Right atrium auricular region (tissue), 2 donors: ENCODE measurements at regions not wholly inside any gene's neighbourhood (a gene's known extent, or its start where the extent isn't known, plus 50 kb on each side); places are given as distances from the start of the nearest gene placed in this dataset.

ENCODE experiments used
- DNase-seq: peaks from one replicate; pipeline ENCODE4 v3.0.0-alpha.2; 2019; ENCODE audit warnings: low spot score
- H3K27ac ChIP-seq, 2 donors: fragments of 200-600 bp; sonication (generic); 1 replicate in 1 of 2; 2 replicates in 1 of 2; pipeline ENCODE4 v1.5.1; 2016 to 2019
- H3K27me3 ChIP-seq, 2 donors: fragments of 200-600 bp; sonication (generic); one replicate each; pipeline versions ENCODE4 v1.5.1 to v1.6.0; 2017 to 2019
- H3K36me3 ChIP-seq: fragments of 200-600 bp; sonication (generic); one replicate; pipeline ENCODE4 v1.5.1; 2016
- H3K4me1 ChIP-seq, 2 donors: fragments of 200-600 bp; sonication (generic); one replicate each; pipeline versions ENCODE4 v1.5.1 to v1.6.0; 2017 to 2019
- H3K4me3 ChIP-seq, 2 donors: fragments of 200-600 bp; sonication (generic); 1 replicate in 1 of 2; 2 replicates in 1 of 2; pipeline ENCODE4 v1.5.1; 2017 to 2019; ENCODE audit warnings: mild to moderate bottlenecking in 1 of 2, moderate library complexity in 1 of 2
- H3K9me3 ChIP-seq, 2 donors: fragments of 200-600 bp; sonication (generic); one replicate each; pipeline ENCODE4 v1.5.1; 2019
- TF ChIP-seq, protein P1 (sequence below), 2 donors: fragments of 200-600 bp; sonication (generic); IDR thresholded peaks; one replicate each; pipeline ENCODE4 v1.5.1; 2019; ENCODE audit warnings: antibody characterized with exemption in 2 of 2

DNA sequence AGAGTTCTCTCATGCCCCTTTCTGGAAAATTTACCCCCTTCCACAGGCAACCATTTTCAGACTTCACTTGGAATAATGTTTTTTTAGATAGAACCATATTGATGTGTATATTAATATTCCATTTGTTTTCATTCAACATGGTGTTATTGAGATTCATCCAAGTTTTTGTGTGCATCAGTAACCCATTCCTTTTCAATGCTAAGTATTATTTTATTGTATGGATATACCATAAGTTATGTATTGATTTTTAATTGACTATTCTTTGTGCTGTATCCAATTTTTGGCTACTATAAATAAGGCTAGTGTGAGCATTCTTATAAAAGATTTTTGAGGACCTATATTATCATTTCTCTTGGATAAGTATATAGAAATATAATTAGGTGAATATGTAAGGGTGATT lies 1025.7 kb downstream of the GRM8 start:
- no peak for DNase-seq
- no peak overlapping the region for H3K27ac ChIP-seq
- H3K9me3 ChIP-seq, result no peaks in the 10 kb centered on the region
- H3K27me3 ChIP-seq, result no peaks in the 10 kb centered on the region
- TF ChIP-seq, protein P1, sequence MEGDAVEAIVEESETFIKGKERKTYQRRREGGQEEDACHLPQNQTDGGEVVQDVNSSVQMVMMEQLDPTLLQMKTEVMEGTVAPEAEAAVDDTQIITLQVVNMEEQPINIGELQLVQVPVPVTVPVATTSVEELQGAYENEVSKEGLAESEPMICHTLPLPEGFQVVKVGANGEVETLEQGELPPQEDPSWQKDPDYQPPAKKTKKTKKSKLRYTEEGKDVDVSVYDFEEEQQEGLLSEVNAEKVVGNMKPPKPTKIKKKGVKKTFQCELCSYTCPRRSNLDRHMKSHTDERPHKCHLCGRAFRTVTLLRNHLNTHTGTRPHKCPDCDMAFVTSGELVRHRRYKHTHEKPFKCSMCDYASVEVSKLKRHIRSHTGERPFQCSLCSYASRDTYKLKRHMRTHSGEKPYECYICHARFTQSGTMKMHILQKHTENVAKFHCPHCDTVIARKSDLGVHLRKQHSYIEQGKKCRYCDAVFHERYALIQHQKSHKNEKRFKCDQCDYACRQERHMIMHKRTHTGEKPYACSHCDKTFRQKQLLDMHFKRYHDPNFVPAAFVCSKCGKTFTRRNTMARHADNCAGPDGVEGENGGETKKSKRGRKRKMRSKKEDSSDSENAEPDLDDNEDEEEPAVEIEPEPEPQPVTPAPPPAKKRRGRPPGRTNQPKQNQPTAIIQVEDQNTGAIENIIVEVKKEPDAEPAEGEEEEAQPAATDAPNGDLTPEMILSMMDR (IDR thresholded peaks at IDR 0.05), result no peak
- H3K4me3 ChIP-seq, result no peak overlapping the region
- H3K4me1 ChIP-seq, result no peaks in the 10 kb centered on the region
- no peaks in the 10 kb centered on the region for H3K36me3 ChIP-seq

DNA sequence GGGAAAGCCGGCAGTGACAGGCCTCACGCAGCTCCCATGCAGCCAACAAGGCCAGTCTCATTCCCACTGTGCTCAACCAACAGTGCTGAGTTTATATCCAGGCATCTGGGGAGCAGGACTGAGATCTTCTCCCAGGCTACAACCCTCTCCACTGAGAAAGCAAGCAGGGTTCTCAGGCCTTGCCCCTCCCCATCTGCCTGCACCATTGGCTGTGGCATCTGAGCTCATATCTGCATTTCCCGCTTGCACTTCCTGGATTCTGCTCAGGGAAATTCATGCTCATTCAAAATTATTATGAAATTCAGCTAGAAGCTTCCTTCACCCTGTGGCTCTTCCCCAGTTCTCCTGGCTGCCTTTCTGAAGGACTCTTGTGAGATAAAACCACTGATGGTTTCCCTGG lies 1029.0 kb downstream of the GRM8 start:
- H3K27me3 ChIP-seq, result no peaks in the 10 kb centered on the region
- TF ChIP-seq, protein P1 (IDR thresholded peaks at IDR 0.05), result no peak
- H3K9me3 ChIP-seq, result peaks cover 0 to 6% of the 10 kb centered on the region in 2 donors
- no peak overlapping the region for H3K4me3 ChIP-seq
- no peaks in the 10 kb centered on the region for H3K4me1 ChIP-seq
- no peaks in the 10 kb centered on the region for H3K36me3 ChIP-seq
- DNase-seq, result no peak
- no peak overlapping the region for H3K27ac ChIP-seq

DNA sequence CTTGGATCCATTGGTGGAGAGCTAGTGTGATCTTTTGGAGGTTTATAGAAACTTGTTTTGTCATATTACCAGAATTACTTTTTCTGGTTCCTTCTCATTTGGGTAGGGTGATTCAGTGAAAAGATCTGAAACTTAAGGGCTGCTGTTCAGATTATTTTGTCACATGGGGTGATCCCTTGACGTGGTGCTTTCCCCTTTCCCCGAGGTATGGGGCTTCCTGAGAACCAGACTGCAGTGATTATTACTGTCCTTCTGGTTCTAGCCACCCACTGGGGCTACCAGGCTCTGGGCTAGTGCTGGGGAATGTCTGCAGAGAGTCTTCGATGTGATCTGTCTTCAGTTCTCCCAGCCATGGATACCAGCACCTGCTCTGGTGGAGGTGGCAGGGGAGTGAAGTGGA lies 1030.0 kb downstream of the GRM8 start:
- H3K9me3 ChIP-seq, result peaks cover 0 to 6% of the 10 kb centered on the region in 2 donors
- H3K4me3 ChIP-seq, result no peak overlapping the region
- no peak for DNase-seq
- H3K27me3 ChIP-seq, result no peaks in the 10 kb centered on the region
- H3K4me1 ChIP-seq, result no peaks in the 10 kb centered on the region
- no peaks in the 10 kb centered on the region for H3K36me3 ChIP-seq
- TF ChIP-seq, protein P1 (IDR thresholded peaks at IDR 0.05), result no peak
- no peak overlapping the region for H3K27ac ChIP-seq

DNA sequence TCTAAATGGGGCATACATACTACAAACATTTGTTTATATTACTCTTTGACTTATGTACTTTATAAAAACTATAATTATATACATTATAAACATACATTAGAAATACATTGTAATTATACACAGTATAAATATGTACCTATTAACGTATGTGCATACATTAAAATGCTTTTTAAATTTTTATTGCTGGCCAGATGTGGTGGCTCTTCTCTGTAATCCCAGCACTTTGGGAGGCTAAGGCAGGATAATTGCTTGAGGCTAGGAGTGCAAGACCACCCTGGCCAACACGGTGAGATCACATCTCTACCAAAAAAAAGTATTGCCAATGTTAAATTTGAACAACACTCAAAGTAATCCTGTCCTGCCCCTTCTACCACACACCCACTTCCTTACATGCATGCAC lies 1037.0 kb downstream of the GRM8 start:
- Histone ChIP-seq H3K4me1 (no peaks in the 10 kb centered on the region), H3K4me3 (no peak overlapping the region), H3K27ac (no peak overlapping the region), H3K9me3 (no peaks in the 10 kb centered on the region), H3K27me3 (no peaks in the 10 kb centered on the region), H3K36me3 (no peaks in the 10 kb centered on the region)
- TF ChIP-seq, protein P1 (IDR thresholded peaks at IDR 0.05), result no peak
- DNase-seq, result no peak

DNA sequence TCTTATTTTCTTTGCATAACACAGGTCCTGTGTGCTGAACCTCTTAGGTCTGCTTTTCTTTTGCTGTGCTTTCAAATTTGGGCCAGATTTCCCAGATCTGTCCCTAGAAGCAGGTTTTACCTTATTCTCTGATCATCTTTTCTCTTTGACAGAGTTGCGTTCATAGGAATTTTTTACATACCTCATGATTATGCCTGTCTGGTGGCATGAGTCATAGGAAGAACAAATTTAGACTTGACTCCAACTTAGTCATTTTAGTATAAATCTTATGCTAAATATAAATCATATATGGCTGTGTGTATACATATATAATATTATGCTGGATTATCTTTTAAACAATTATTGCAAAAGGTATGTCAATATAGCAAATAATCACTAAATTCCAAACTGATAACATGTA lies 1038.9 kb downstream of the GRM8 start:
- TF ChIP-seq, protein P1 (IDR thresholded peaks at IDR 0.05), result no peak
- H3K4me3 ChIP-seq, result no peak overlapping the region
- no peaks in the 10 kb centered on the region for H3K27me3 ChIP-seq
- no peaks in the 10 kb centered on the region for H3K36me3 ChIP-seq
- no peak overlapping the region for H3K27ac ChIP-seq
- DNase-seq, result no peak
- H3K9me3 ChIP-seq, result no peaks in the 10 kb centered on the region
- no peaks in the 10 kb centered on the region for H3K4me1 ChIP-seq

DNA sequence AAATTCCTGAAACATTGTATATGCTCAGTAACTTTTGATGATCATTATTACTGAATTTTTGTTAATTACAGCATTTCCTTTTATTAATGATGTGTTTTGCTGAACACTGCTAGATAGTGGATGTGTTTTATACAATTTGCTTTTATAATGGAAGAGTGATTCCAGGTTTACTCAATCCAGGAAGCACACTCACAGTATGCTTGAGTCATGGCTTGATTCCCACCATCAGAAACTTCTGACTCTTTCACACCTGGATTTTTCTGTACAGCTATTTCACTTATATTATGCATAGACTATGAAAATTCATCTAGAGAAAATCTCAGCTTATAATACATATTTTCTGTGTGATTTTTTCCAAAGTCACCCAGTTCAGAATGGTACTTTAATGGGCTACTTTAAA lies 1040.9 kb downstream of the GRM8 start:
- TF ChIP-seq, protein P1 (IDR thresholded peaks at IDR 0.05), result no peak
- Histone ChIP-seq H3K9me3 (no peaks in the 10 kb centered on the region), H3K4me1 (no peaks in the 10 kb centered on the region), H3K27ac (no peak overlapping the region), H3K4me3 (no peak overlapping the region), H3K36me3 (no peaks in the 10 kb centered on the region), H3K27me3 (no peaks in the 10 kb centered on the region)
- DNase-seq, result no peak
